Vagina (tissue), 2 donors: ENCODE measurements at regions not wholly inside any gene's neighbourhood (a gene's known extent, or its start where the extent isn't known, plus 50 kb on each side); places are given as distances from the start of the nearest gene placed in this dataset.

Experiments used
- DNase-seq, 2 donors: peaks; one replicate each; pipeline ENCODE4 v3.0.0-alpha.2; 2017; ENCODE audit errors: extremely low spot score in 2 of 2
- H3K27ac ChIP-seq: fragments of 200-600 bp; sonication (generic); one replicate; pipeline ENCODE4 v1.5.1; 2019
- H3K27me3 ChIP-seq: fragments of 200-600 bp; sonication (generic); one replicate; pipeline ENCODE4 v1.5.1; 2019
- H3K36me3 ChIP-seq, 2 donors: fragments of 200-600 bp; sonication (generic); one replicate each; pipeline ENCODE4 v1.5.1; 2017 to 2019
- H3K4me1 ChIP-seq: fragments of 200-600 bp; sonication (generic); one replicate; pipeline ENCODE4 v1.5.1; 2019
- H3K4me3 ChIP-seq, 2 donors: fragments of 200-600 bp; sonication (generic); 1 replicate in 1 of 2; 2 replicates in 1 of 2; pipeline ENCODE4 v1.5.1; 2016 to 2019
- H3K9me3 ChIP-seq: fragments of 200-600 bp; sonication (generic); one replicate; pipeline ENCODE4 v1.5.1; 2019
- POLR2A ChIP-seq, 2 donors: fragments of 450-650 bp; IDR thresholded peaks; one replicate each; pipeline ENCODE4 v1.6.1; 2017; ENCODE audit warnings: antibody characterized with exemption in 2 of 2, mild to moderate bottlenecking in 2 of 2, moderate library complexity in 2 of 2
- POLR2AphosphoS5 ChIP-seq, 2 donors: sonication (generic); formaldehyde crosslinking; IDR thresholded peaks; one replicate each; pipeline ENCODE4 v1.9.0; 2017; ENCODE audit warnings: antibody characterized with exemption in 2 of 2, mild to moderate bottlenecking in 2 of 2, low read depth in 1 of 2; ENCODE audit not compliant: insufficient read depth in 1 of 2
- intact Hi-C: fragments of 100-400 bp; cut with DNase I; formaldehyde crosslinking; loops from one replicate; pipeline ENCODE4 v1.15.1; 2023
- TF ChIP-seq, protein P1 (sequence below), 3 experiments: fragments of 450-650 bp in 2 of 3; fragments of 200-600 bp in 1 of 3; sonication (generic) in 1 of 3; IDR thresholded peaks; one replicate each; pipeline ENCODE4 v1.5.1; 2017 to 2019; ENCODE audit warnings: antibody characterized with exemption in 3 of 3, mild to moderate bottlenecking in 2 of 3, moderate library complexity in 2 of 3

DNA sequence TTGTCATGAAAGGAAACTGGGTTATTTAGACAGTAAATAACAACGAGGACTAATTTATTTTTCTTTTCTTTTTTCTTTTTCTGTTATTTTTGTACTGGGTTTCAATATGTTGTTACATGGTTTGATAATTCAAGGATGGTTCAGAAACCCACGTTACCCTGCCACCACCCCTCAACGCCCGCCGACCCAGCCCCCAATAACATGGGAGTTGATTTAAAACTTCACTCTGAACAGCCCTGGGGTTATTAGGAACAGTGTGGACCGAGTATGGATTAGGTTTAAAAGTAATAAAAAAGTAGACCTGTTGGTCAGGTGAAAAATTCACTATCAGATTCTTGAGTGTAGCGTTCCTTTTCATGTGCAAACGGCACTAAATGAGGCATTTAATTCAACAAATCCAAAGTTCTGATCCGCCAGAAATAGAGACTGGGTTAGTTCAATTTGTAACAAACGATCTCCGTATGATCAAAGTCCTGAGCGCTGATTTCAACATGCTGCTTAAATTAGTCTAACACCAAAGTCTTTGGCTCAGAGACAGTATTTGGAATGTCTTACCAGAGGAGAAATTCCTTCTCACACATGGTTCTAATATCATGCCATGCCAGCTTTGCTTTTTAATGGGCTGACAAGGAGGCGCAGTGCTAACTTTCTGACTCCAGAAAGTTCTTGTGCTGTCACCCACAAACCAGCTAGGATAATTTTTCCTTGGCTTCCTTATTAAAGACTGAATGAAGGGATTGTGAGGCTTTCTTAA is 173.1 kb upstream of the IRX3 start:
- no peak for TF ChIP-seq POLR2AphosphoS5 (IDR thresholded peaks at IDR 0.05; ENCODE audit: insufficient read depth in 1 of 2, low read depth in 1 of 2)
- TF ChIP-seq, protein P1, sequence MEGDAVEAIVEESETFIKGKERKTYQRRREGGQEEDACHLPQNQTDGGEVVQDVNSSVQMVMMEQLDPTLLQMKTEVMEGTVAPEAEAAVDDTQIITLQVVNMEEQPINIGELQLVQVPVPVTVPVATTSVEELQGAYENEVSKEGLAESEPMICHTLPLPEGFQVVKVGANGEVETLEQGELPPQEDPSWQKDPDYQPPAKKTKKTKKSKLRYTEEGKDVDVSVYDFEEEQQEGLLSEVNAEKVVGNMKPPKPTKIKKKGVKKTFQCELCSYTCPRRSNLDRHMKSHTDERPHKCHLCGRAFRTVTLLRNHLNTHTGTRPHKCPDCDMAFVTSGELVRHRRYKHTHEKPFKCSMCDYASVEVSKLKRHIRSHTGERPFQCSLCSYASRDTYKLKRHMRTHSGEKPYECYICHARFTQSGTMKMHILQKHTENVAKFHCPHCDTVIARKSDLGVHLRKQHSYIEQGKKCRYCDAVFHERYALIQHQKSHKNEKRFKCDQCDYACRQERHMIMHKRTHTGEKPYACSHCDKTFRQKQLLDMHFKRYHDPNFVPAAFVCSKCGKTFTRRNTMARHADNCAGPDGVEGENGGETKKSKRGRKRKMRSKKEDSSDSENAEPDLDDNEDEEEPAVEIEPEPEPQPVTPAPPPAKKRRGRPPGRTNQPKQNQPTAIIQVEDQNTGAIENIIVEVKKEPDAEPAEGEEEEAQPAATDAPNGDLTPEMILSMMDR (IDR thresholded peaks at IDR 0.05), result no peak
- TF ChIP-seq POLR2A (IDR thresholded peaks at IDR 0.05), result no peak
- Histone ChIP-seq H3K27me3 (no peaks in the 10 kb centered on the region), H3K9me3 (no peaks in the 10 kb centered on the region), H3K36me3 (no peaks in the 10 kb centered on the region), H3K27ac (no peak overlapping the region), H3K4me3 (no peak overlapping the region), H3K4me1 (peaks cover 10% of the 10 kb centered on the region)
- intact Hi-C loops, result no loop called here
- no peak for DNase-seq

DNA sequence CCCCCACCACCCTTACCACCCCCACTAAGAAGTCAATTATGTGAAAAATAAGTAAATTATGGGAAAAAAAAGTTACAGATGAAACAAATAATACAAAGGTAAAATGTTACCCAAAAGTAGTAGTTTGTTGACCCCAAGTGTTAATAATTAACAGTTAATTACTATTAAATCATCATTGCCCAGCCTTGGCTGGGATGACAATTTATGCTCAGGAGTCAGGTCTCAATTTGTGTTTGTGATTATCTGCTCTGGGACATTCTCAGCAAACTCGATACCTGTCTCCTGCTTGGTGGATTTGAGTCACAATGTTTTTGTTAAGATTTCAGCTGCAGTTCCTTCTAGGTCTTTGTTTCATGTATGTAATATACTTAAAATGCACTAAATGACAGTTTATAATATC is 172.3 kb upstream of the IRX3 start:
- H3K36me3 ChIP-seq, result no peaks in the 10 kb centered on the region
- H3K4me1 ChIP-seq, result peaks cover 10% of the 10 kb centered on the region
- TF ChIP-seq, protein P1 (IDR thresholded peaks at IDR 0.05), result no peak
- TF ChIP-seq POLR2AphosphoS5 (IDR thresholded peaks at IDR 0.05; ENCODE audit: insufficient read depth in 1 of 2, low read depth in 1 of 2) (no peak), POLR2A (IDR thresholded peaks at IDR 0.05) (no peak)
- no peak overlapping the region for H3K4me3 ChIP-seq
- no peaks in the 10 kb centered on the region for H3K27me3 ChIP-seq
- DNase-seq, result no peak
- H3K9me3 ChIP-seq, result no peaks in the 10 kb centered on the region
- intact Hi-C loops, result no loop called here
- no peak overlapping the region for H3K27ac ChIP-seq

DNA sequence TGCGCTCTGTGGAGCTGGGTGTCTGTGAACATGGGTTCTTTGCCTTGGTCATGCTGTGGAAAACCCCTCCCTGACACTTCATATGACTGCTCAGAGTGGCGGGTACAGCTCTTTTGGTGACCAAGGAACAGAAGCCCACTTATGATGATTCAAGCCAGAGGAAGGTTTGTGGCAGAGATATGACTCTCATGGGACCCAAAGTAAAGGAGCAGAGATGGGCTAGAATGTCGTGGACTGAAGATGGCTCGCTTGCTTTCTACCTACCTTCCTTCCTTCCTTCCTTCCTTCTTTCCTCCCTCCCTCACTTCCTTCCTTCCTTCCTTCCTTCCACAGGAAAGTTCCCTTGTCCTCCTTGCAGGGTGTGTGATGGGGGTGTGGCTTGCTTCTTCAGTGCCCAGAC is 169.7 kb upstream of the IRX3 start:
- TF ChIP-seq POLR2A (IDR thresholded peaks at IDR 0.05) (no peak), POLR2AphosphoS5 (IDR thresholded peaks at IDR 0.05; ENCODE audit: insufficient read depth in 1 of 2, low read depth in 1 of 2) (no peak)
- TF ChIP-seq, protein P1 (IDR thresholded peaks at IDR 0.05), result no peak

DNA sequence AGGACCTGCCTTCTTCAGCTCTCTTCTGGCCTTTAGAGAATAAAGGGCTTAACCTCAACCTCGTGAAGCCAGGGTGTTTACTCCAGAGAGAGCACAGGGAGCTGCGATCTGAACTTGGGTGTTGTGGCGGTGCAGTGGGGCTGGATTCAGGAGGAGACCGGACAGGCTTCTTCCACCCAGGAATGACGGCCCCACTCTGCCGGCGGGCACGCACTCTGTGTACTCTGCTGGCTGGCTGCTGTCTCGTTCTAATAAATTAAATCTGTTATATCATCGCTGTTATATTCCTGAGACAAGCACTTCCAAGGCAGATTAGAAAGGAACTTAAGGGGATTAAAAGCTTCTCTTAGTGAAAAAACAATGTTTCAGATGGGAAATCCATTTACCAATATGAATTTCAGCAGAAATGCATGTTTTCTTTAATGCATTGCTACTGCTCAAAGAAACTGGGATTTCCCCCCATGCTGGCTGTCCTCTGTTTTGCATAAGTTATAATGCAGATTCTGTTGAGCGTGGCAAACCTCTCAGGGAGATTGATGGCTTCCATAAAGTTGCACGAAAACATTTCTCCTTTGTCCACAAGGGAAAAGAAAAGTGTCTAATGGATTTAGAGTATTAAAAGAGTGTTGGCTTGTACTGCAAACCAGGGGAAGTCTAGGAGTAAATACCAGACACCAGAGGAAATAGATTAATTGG is 168.6 kb upstream of the IRX3 start:
- H3K4me3 ChIP-seq, result no peak overlapping the region
- no peaks in the 10 kb centered on the region for H3K27me3 ChIP-seq
- DNase-seq, result no peak
- H3K27ac ChIP-seq, result no peak overlapping the region
- TF ChIP-seq POLR2A (IDR thresholded peaks at IDR 0.05) (no peak), POLR2AphosphoS5 (IDR thresholded peaks at IDR 0.05; ENCODE audit: insufficient read depth in 1 of 2, low read depth in 1 of 2) (no peak)
- TF ChIP-seq, protein P1 (IDR thresholded peaks at IDR 0.05), result no peak
- no peaks in the 10 kb centered on the region for H3K36me3 ChIP-seq
- intact Hi-C loops, result no loop called here
- H3K4me1 ChIP-seq, result peaks cover 10% of the 10 kb centered on the region
- H3K9me3 ChIP-seq, result no peaks in the 10 kb centered on the region

More for the DNA sequence above, 169.7 kb upstream of the IRX3 start:
- DNase-seq, result no peak
- Histone ChIP-seq H3K36me3 (no peaks in the 10 kb centered on the region), H3K4me3 (no peak overlapping the region), H3K9me3 (no peaks in the 10 kb centered on the region), H3K27me3 (no peaks in the 10 kb centered on the region), H3K4me1 (peaks cover 10% of the 10 kb centered on the region), H3K27ac (no peak overlapping the region)
- intact Hi-C loops, result no loop called here

DNA sequence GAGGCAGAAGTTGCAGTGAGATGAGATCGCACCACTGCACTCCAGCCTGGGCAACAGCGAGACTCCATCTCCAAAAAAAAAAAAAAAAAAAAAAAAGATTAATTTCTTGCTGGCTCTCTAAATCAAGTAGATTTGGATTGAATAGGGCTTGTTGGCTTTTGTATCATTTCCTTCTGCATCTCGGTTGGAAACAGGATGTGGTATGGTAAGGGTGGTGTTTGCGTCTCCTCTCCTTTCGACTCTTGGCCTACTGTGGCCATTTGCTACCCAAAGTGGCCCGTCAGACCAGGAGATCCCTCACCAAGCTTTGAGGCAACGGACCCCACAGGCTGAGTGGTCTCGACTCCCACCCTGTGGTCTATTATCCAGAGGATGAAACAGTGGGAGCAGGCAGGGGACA is 168.0 kb upstream of the IRX3 start:
- Histone ChIP-seq H3K9me3 (no peaks in the 10 kb centered on the region), H3K4me3 (no peak overlapping the region), H3K27me3 (no peaks in the 10 kb centered on the region), H3K27ac (no peak overlapping the region), H3K36me3 (no peaks in the 10 kb centered on the region), H3K4me1 (peaks cover 10% of the 10 kb centered on the region)
- intact Hi-C loops, result no loop called here
- no peak for DNase-seq
- TF ChIP-seq POLR2A (IDR thresholded peaks at IDR 0.05), result no peak
- TF ChIP-seq, protein P1 (IDR thresholded peaks at IDR 0.05), result no peak
- TF ChIP-seq POLR2AphosphoS5 (IDR thresholded peaks at IDR 0.05; ENCODE audit: insufficient read depth in 1 of 2, low read depth in 1 of 2), result no peak
